ENCODE measurements at regions not wholly inside any gene's neighbourhood (a gene's known extent, or its start where the extent isn't known, plus 50 kb on each side); places are given as distances from the start of the nearest gene placed in this dataset.
"Not testable (repeated sequence)": the region's sequence is repeated elsewhere in the genome, so short reads cannot be mapped to it uniquely, and the experiment has no call there.

GRCh38 chr4:138438608-138439007, 196.5 kb upstream of the SLC7A11 start:
- DNase-seq (ENCODE audit: low spot score), result no peak

GRCh38 chr4:138437263-138437851, 195.2 kb upstream of the SLC7A11 start:
- no peak for DNase-seq (ENCODE audit: low spot score)

GRCh38 chr4:138435733-138436132, 193.6 kb upstream of the SLC7A11 start:
- not testable (repeated sequence) for DNase-seq (ENCODE audit: low spot score)

GRCh38 chr4:138435046-138435445, 192.9 kb upstream of the SLC7A11 start:
- not testable (repeated sequence) for DNase-seq (ENCODE audit: low spot score)

GRCh38 chr4:138428611-138429010, 186.5 kb upstream of the SLC7A11 start:
- DNase-seq (ENCODE audit: low spot score), result no peak

- DNase-seq (ENCODE audit: low spot score), result no peak
Observed at GRCh38 chr4:138426786-138427185, 184.6 kb upstream of the SLC7A11 start.

GRCh38 chr4:138420471-138420870, 178.3 kb upstream of the SLC7A11 start:
- no peak for DNase-seq (ENCODE audit: low spot score)

- no peak for DNase-seq (ENCODE audit: low spot score)
Observed at GRCh38 chr4:138414202-138414601, 172.1 kb upstream of the SLC7A11 start.

GRCh38 chr4:138413273-138413672, 171.1 kb upstream of the SLC7A11 start:
- no peak for DNase-seq (ENCODE audit: low spot score)

GRCh38 chr4:138412847-138413246, 170.7 kb upstream of the SLC7A11 start:
- DNase-seq (ENCODE audit: low spot score), result no peak

GRCh38 chr4:138410266-138410665, 168.1 kb upstream of the SLC7A11 start:
- DNase-seq (ENCODE audit: low spot score), result no peak

- DNase-seq (ENCODE audit: low spot score), result no peak
Observed at GRCh38 chr4:138409670-138410069, 167.5 kb upstream of the SLC7A11 start.

GRCh38 chr4:138408758-138409157, 166.6 kb upstream of the SLC7A11 start:
- DNase-seq (ENCODE audit: low spot score), result no peak

- DNase-seq (ENCODE audit: low spot score), result no peak
Observed at GRCh38 chr4:138407329-138407728, 165.2 kb upstream of the SLC7A11 start.

- no peak for DNase-seq (ENCODE audit: low spot score)
Observed at GRCh38 chr4:138406876-138407275, 164.7 kb upstream of the SLC7A11 start.

- no peak for DNase-seq (ENCODE audit: low spot score)
Observed at GRCh38 chr4:138405934-138406567, 163.9 kb upstream of the SLC7A11 start.

- DNase-seq (ENCODE audit: low spot score), result no peak
Observed at GRCh38 chr4:138405466-138405891, 163.3 kb upstream of the SLC7A11 start.

- no peak for DNase-seq (ENCODE audit: low spot score)
Observed at GRCh38 chr4:138404801-138405200, 162.7 kb upstream of the SLC7A11 start.

GRCh38 chr4:138404251-138404650, 162.1 kb upstream of the SLC7A11 start:
- no peak for DNase-seq (ENCODE audit: low spot score)

GRCh38 chr4:138401334-138401733, 159.2 kb upstream of the SLC7A11 start:
- no peak for DNase-seq (ENCODE audit: low spot score)

GRCh38 chr4:138400543-138400942, 158.4 kb upstream of the SLC7A11 start:
- DNase-seq (ENCODE audit: low spot score), result no peak

GRCh38 chr4:138400066-138400465, 157.9 kb upstream of the SLC7A11 start:
- DNase-seq (ENCODE audit: low spot score), result no peak

GRCh38 chr4:138399081-138399480, 156.9 kb upstream of the SLC7A11 start:
- DNase-seq (ENCODE audit: low spot score), result no peak

GRCh38 chr4:138398322-138398721, 156.2 kb upstream of the SLC7A11 start:
- DNase-seq (ENCODE audit: low spot score), result no peak

Measured in globus pallidus (tissue), 1 donor.